HG02885 (cell line): ENCODE measurements at regions not wholly inside any gene's neighbourhood (a gene's known extent, or its start where the extent isn't known, plus 50 kb on each side); places are given as distances from the start of the nearest gene placed in this dataset.

Source experiments
- ATAC-seq: cut with Tn5 transposase; IDR thresholded peaks from one replicate; pipeline ENCODE4 v1.9.1; 2021; ENCODE audit warnings: mild to moderate bottlenecking; ENCODE audit not compliant: unreplicated experiment, poor library complexity

GRCh38 chr6:165091121-165091785 is 218.2 kb downstream of the C6orf118 start:
- ATAC-seq: no peak

- no peak for ATAC-seq
These were observed 219.2 kb downstream of the C6orf118 start for GRCh38 chr6:165090242-165090641.

GRCh38 chr6:165086814-165087213 is 222.6 kb downstream of the C6orf118 start:
- ATAC-seq: no peak

- ATAC-seq: no peak
These were observed 226.8 kb downstream of the C6orf118 start for GRCh38 chr6:165082636-165083035.

GRCh38 chr6:165081944-165082532 is 227.4 kb downstream of the C6orf118 start:
- ATAC-seq: no peak

GRCh38 chr6:165077876-165078275 is 231.5 kb downstream of the C6orf118 start:
- no peak for ATAC-seq

GRCh38 chr6:165071906-165072305 is 237.5 kb downstream of the C6orf118 start:
- no peak for ATAC-seq

GRCh38 chr6:165060720-165061119 is 248.7 kb downstream of the C6orf118 start:
- no peak for ATAC-seq

- no peak for ATAC-seq
These were observed 250.4 kb downstream of the C6orf118 start for GRCh38 chr6:165059032-165059431.

GRCh38 chr6:165056292-165056691 is 253.1 kb downstream of the C6orf118 start:
- no peak for ATAC-seq

- no peak for ATAC-seq
These were observed 254.2 kb downstream of the C6orf118 start for GRCh38 chr6:165055231-165055630.

GRCh38 chr6:165052561-165053480 is 256.6 kb downstream of the C6orf118 start:
- no peak for ATAC-seq

GRCh38 chr6:165049362-165049761 is 260.0 kb downstream of the C6orf118 start:
- no peak for ATAC-seq

GRCh38 chr6:165047952-165048351 is 261.5 kb downstream of the C6orf118 start:
- ATAC-seq: no peak

- no peak for ATAC-seq
These were observed 263.8 kb downstream of the C6orf118 start for GRCh38 chr6:165045631-165046030.

- no peak for ATAC-seq
These were observed 266.5 kb downstream of the C6orf118 start for GRCh38 chr6:165042912-165043311.

- no peak for ATAC-seq
These were observed 269.0 kb downstream of the C6orf118 start for GRCh38 chr6:165040440-165040839.

GRCh38 chr6:165034271-165034741 is 275.1 kb downstream of the C6orf118 start:
- no peak for ATAC-seq

- ATAC-seq: no peak
These were observed 277.9 kb downstream of the C6orf118 start for GRCh38 chr6:165031502-165031901.

- no peak for ATAC-seq
These were observed 284.4 kb downstream of the C6orf118 start for GRCh38 chr6:165025040-165025439.

- ATAC-seq: no peak
These were observed 289.7 kb downstream of the C6orf118 start for GRCh38 chr6:165019681-165020080.
